Effector memory CD4-positive, alpha-beta T cell (primary cell): ENCODE measurements at regions not wholly inside any gene's neighbourhood (a gene's known extent, or its start where the extent isn't known, plus 50 kb on each side); places are given as distances from the start of the nearest gene placed in this dataset.
"Not testable (repeated sequence)": the region's sequence is repeated elsewhere in the genome, so short reads cannot be mapped to it uniquely, and the experiment has no call there.

Experiments used
- DNase-seq, 3 donors: peaks; one replicate each; pipeline ENCODE4 v3.0.0-alpha.2; 2020
- H3K27ac ChIP-seq: 2 replicates; pipeline ENCODE4 v1.7.0; 2013; ENCODE audit warnings: mild to moderate bottlenecking, low read length, moderate library complexity; ENCODE audit not compliant: insufficient read depth, poor library complexity, severe bottlenecking
- H3K27me3 ChIP-seq: replicated peaks from 2 replicates; pipeline ENCODE4 v1.7.0; 2013; ENCODE audit warnings: mild to moderate bottlenecking, low read length; ENCODE audit not compliant: insufficient read depth, control insufficient read depth, poor library complexity, severe bottlenecking
- H3K36me3 ChIP-seq: 2 replicates; pipeline ENCODE4 v1.7.0; 2013; ENCODE audit warnings: mild to moderate bottlenecking, low read length, moderate library complexity; ENCODE audit not compliant: control insufficient read depth, insufficient read depth
- H3K4me1 ChIP-seq: 2 replicates; pipeline ENCODE4 v1.7.0; 2013; ENCODE audit warnings: low read length, mild to moderate bottlenecking; ENCODE audit not compliant: control insufficient read depth, insufficient read depth, poor library complexity, severe bottlenecking
- H3K4me3 ChIP-seq: 2 replicates; pipeline ENCODE4 v1.7.0; 2013; ENCODE audit warnings: low read length, low read depth, mild to moderate bottlenecking; ENCODE audit not compliant: insufficient read depth, poor library complexity, severe bottlenecking
- H3K9me3 ChIP-seq: 2 replicates; pipeline ENCODE4 v1.7.0; 2013; ENCODE audit warnings: mild to moderate bottlenecking, low read length, moderate library complexity; ENCODE audit not compliant: control insufficient read depth

DNA sequence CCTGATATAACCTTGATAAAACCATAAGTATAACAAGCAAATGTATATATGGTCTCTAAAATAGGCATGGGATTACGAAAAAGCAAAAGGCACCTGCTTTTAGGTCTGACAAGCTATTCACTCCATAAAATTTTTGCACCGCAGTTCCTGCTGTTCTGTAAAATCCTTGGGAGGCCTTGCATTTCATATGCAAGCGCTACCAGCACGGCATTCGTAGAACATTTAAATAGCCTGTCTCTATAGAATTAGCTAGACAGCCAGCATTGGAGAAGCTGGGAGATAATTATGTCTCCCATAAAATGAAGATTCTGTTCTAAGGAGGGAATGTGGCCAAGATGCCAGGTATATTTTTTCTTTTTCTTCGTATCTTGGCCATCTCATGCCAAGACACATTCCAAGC is 64.5 kb upstream of the ATXN1 start:
- H3K27ac ChIP-seq, result no peak overlapping the region
- H3K36me3 ChIP-seq, result no peaks in the 10 kb centered on the region
- DNase-seq, result no peak

DNA sequence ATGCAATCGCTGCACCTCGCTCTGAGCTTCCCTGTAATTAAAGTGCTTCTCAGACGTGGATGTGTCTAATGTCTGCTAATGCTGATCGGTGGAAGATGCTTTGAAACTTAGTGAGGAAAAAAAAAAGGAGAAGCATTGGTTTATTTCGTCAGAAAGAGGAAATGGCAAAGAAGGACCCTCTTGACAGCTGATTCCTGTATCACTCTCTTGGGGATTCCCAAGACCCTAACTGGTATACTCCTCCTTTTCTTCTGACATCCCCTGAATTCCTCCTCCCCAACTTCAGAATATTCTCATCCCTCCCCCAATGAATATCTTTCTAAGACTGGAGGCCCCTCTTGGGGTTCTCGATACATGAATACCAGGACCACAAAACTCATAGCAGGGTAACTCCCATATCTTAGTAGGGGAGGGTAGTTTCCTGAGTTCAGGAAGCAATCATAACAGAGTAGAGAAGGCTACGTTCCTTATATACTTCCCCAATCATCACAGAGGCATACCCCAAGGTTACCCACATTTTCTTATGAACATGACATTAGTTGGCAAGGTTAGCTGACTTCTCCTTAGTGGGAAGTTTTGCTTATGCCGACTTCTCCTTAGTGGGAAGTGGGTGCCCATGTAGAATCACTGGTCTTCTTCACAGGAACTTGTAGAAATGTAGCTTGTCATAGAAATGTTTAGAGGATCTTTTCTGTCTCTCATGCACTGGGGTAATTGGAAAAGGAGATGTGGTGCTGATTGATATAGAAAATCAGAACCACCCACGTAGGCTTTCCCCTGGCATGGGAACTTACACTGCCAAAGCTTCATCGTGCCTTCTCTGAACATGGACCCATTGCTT is 63.8 kb upstream of the ATXN1 start:
- H3K36me3 ChIP-seq, result no peaks in the 10 kb centered on the region
- H3K4me3 ChIP-seq, result no peak overlapping the region
- DNase-seq, result no peak
- H3K27ac ChIP-seq, result no peak overlapping the region
- no peaks in the 10 kb centered on the region for H3K4me1 ChIP-seq
- no peaks in the 10 kb centered on the region for H3K27me3 ChIP-seq
- no peaks in the 10 kb centered on the region for H3K9me3 ChIP-seq

More for the DNA sequence above, 64.5 kb upstream of the ATXN1 start:
- H3K27me3 ChIP-seq, result no peaks in the 10 kb centered on the region
- no peak overlapping the region for H3K4me3 ChIP-seq
- no peaks in the 10 kb centered on the region for H3K9me3 ChIP-seq
- H3K4me1 ChIP-seq, result no peaks in the 10 kb centered on the region

DNA sequence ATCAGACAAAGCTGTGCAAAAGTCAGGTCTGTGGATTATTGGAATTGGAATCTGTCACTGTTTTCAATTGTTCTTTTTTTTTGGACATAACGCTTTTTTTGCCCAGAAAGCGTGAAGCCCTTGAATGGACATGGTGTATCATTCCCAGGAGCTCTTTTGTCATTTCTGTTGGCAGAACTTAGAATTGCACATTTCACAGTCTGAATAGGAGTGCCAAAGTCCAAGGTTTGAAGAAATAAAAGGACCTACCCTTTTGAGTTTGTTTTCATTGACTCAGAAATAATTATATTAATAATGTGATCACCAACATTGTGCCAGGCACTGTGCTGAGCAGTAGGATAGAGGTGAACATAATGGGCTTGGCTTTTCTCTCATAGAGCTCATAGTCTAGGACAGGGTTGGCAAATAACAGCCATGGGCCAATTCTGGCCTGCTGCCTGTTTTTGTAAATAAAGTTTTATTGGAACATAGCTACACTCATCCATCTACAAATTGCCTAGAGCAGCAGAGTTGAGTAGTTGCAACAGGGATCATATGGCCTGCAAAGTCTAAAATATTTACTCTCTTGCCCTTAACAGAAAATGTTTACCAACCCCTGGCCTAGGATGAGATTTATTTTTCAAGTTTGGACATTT is 62.6 kb upstream of the ATXN1 start:
- H3K9me3 ChIP-seq, result no peaks in the 10 kb centered on the region
- no peaks in the 10 kb centered on the region for H3K4me1 ChIP-seq
- no peaks in the 10 kb centered on the region for H3K36me3 ChIP-seq
- no peak overlapping the region for H3K4me3 ChIP-seq
- DNase-seq, result no peak
- no peak overlapping the region for H3K27ac ChIP-seq
- H3K27me3 ChIP-seq, result no peaks in the 10 kb centered on the region

DNA sequence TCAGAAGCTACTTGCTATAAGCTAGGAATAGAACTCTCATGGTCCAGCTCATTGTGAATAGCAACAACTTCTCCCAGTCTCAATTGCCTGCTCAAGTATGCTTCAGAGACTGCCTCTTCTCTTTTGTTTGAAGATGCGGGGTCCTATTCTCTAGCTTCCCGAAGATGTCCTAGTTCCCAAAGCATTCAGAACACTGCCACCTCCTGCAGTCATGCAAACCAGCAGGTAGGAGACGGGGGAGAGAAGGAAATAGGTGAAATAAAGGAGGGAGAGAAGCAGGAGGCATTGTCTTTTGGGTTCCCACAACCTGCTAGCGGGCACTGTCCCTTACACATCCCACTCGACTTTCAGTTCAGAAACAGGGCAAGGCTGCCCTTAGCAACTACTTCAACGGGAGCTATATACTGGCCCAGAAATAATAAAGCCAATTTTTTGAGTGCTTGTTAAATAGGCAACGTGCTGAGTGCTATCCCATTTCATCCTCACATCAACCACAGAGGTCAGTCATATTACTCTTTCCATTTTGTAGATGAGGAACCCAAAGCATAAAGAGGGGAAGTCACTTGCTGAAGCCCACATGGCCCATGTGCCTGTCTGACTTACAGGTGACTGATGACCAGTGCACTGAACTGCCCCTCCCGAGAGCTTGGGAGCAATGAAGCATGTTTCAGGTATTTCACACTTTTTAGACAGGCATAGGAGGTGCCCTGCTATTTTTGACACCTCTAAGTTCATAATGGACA is 61.9 kb upstream of the ATXN1 start:
- H3K27me3 ChIP-seq, result no peaks in the 10 kb centered on the region
- no peaks in the 10 kb centered on the region for H3K9me3 ChIP-seq
- H3K4me1 ChIP-seq, result no peaks in the 10 kb centered on the region
- no peak overlapping the region for H3K4me3 ChIP-seq
- DNase-seq, result no peak
- no peaks in the 10 kb centered on the region for H3K36me3 ChIP-seq
- no peak overlapping the region for H3K27ac ChIP-seq

DNA sequence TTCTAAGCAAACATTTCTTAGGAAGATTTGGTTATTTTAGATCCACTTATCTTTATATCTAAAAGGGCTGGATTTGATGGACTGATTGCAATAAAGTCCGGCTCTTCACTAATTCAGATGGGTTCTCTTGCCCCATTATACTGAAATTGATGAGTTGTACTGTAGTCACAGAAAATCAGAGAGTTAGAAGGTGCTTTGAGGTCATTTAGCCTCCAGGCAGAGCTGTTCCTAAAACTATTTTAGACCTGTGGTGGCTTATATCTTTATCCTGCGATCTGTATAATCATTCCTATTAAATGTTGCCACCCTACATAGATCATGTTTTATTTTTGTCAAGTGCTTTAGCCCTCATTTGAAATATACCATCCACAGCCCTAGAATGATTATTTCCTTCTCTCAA is 61.3 kb upstream of the ATXN1 start:
- DNase-seq, result no peak

DNA sequence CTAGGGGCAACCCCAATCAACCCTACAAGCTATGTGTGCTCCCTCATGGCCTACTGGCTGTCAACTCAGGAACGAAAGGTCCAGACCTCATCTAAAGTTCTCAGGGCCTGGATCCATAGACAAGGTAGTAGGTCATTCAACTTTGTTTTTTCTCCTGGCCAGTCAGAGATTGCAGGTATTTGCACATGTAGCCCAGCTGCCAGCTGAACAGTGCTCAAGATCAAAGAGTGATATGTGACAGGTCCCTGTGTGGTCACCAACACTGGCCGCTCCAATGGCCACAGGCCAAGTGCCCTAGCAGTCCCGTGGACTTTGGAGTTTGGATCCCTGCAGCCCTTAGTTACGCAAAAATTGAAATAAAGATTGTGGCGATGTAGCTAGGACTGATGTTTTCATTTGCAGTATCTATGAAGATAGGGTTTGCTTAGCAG is 60.6 kb upstream of the ATXN1 start:
- Histone ChIP-seq H3K27me3 (no peaks in the 10 kb centered on the region), H3K9me3 (no peaks in the 10 kb centered on the region), H3K27ac (no peak overlapping the region), H3K4me3 (no peak overlapping the region), H3K4me1 (no peaks in the 10 kb centered on the region), H3K36me3 (no peaks in the 10 kb centered on the region)
- no peak for DNase-seq

More for the DNA sequence above, 61.3 kb upstream of the ATXN1 start:
- H3K27me3 ChIP-seq, result no peaks in the 10 kb centered on the region
- H3K9me3 ChIP-seq, result no peaks in the 10 kb centered on the region
- no peaks in the 10 kb centered on the region for H3K4me1 ChIP-seq
- no peak overlapping the region for H3K27ac ChIP-seq
- no peaks in the 10 kb centered on the region for H3K36me3 ChIP-seq
- H3K4me3 ChIP-seq, result no peak overlapping the region

DNA sequence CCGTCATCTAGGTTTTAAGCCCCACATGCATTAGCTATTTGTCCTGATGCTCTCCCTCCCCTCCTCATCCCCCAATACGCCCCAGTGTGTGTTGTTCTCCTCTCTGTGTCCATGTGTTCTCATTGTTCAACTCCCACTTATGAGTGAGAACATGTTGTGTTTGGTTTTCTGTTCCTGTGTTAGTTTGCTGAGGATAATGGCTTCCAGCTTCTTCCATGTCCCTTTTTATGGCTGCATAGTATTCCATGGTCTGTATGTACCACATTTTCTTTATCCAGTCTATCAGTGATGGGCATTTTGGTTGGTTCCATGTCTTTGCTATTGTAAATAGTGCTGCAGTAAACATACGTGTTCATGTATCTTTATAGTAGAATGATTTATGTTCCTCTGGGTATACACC is 59.0 kb upstream of the ATXN1 start:
- H3K4me3 ChIP-seq, result not testable (repeated sequence)

DNA sequence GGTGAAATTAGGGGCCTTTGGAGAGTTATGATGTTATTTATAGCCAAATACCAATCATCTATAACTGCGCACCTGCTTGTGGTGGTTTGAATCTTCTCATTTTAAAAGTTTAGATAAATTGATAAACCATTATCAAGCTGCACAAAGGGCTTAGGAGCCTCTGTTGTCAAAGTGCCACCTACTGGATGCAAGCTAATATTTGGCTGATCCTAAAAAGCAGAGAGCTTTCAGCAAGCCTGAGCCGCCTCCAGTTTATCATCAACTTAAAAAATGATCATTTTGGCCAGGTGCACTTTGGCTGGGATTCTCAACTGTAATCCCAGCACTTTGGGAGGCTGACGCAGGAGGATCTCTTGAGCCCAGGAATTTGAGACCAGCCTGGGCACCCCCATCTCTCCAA is 58.5 kb upstream of the ATXN1 start:
- H3K4me1 ChIP-seq, result no peaks in the 10 kb centered on the region
- no peak overlapping the region for H3K27ac ChIP-seq
- no peaks in the 10 kb centered on the region for H3K36me3 ChIP-seq
- DNase-seq, result no peak
- H3K4me3 ChIP-seq, result no peak overlapping the region
- no peaks in the 10 kb centered on the region for H3K9me3 ChIP-seq
- no peaks in the 10 kb centered on the region for H3K27me3 ChIP-seq

More for the DNA sequence above, 59.0 kb upstream of the ATXN1 start:
- not testable (repeated sequence) for H3K36me3 ChIP-seq, H3K27ac ChIP-seq, H3K4me1 ChIP-seq, DNase-seq, H3K27me3 ChIP-seq, H3K9me3 ChIP-seq

DNA sequence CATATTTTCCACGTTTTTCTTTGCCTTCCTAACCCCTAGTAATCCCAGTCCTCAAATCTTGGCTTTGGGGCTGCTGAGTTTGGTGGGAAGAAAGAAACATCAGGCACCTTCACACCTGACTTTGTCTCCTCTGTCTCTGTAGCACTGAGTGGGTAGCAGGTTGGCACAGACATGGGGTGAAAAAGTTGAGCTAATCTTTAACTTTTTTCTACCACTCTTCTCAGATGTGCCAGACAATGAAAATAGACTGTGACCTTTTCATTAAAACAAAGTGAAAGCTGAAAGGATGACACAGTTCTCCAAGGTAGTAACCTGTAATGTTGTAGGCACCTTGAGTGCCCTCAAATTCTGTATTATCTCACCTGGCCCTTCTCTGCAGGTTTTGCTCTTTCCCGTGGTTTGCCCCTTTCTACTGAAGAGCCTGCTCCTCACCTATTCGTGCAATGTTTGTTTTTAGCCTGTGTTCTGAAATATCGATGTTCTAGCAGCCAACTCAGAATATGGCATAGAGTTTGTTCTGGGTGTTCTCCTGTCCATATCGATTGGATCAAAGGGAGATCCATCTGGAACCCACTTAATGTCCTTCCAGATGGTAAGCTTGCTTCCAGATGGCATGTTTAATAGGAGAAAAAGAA is 57.8 kb upstream of the ATXN1 start:
- no peak for DNase-seq

More for the DNA sequence above, 57.8 kb upstream of the ATXN1 start:
- H3K9me3 ChIP-seq, result no peaks in the 10 kb centered on the region
- H3K4me3 ChIP-seq, result no peak overlapping the region
- no peaks in the 10 kb centered on the region for H3K4me1 ChIP-seq
- H3K27me3 ChIP-seq, result no peaks in the 10 kb centered on the region
- no peak overlapping the region for H3K27ac ChIP-seq
- no peaks in the 10 kb centered on the region for H3K36me3 ChIP-seq
